AG08395 (cell line): ENCODE measurements at regions not wholly inside any gene's neighbourhood (a gene's known extent, or its start where the extent isn't known, plus 50 kb on each side); places are given as distances from the start of the nearest gene placed in this dataset.
"Not testable (repeated sequence)": the region's sequence is repeated elsewhere in the genome, so short reads cannot be mapped to it uniquely, and the experiment has no call there.

Source experiments
- DNase-seq: peaks from one replicate; pipeline ENCODE4 v3.0.0; 2012; ENCODE audit warnings: mixed read lengths, low spot score

GRCh38 chr7:131935180-131935579, 378.8 kb upstream of the PODXL start:
- no peak for DNase-seq

DNA sequence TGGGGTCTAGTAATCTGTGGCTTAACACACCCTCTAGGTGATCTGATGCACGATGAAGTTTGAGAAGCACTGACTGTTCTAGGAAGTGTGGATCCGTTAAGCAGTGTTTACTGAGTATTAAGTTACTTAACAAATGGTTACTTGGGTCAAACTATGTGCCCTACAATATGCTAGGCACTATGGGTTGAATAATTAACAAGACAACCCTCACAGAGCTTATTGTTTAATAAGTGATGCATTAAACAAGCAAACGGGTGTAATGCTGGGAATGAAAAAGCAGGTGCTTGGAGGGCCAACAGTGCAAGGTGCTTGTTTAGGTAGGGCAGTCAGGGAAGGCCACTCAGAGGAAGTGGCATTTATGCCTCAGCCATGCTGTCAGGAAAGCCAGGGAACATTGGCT, 378.0 kb upstream of the PODXL start:
- DNase-seq = no peak

DNA sequence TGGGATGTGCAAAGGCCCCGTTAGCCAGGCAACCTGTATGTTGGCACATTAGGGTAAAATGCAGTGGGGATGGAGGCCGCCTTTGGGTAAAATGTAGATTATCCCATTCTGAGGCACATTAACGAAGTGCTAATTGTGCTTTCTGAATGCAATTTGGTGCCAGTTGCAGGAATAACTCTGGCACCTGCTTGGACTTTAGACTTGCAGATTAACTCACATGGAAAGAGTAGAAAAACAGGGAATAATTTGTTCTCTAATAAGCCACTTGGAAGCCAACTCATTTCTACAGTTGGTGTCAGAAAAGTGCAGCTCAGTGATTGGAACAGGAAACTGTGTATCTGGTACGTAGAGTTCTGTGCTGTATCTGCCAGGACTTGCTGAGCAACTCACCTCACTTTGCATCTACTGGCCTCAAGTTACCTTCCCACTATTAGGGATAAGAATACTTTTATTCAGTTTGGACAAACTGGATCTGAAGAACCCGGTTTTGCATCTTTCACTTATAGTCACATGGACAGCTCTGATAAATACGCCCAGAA, 377.4 kb upstream of the PODXL start:
- no peak for DNase-seq

GRCh38 chr7:131933219-131933618, 376.8 kb upstream of the PODXL start:
- DNase-seq = not testable (repeated sequence)

GRCh38 chr7:131932271-131932670, 375.8 kb upstream of the PODXL start:
- DNase-seq = no peak

DNA sequence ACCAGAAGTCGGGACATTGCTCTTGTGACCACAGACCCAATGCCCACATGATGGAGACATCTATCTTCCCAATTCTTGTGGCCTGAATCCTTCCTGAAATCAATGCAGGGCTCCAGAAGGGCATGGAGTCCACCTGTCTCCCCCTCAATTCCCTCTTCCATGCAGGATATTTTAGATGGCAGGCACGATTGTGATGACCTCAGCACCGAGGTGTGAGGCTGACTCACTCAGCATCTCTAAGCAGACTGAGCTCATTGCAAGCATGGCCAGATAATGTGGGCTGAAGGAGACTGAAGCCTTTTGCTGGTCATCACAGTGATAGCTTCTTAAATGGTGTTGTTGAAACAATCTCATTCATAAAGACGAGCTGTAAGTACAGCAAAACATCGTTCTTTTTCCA, 374.9 kb upstream of the PODXL start:
- DNase-seq = peak; percentile 34

GRCh38 chr7:131929632-131930031, 373.2 kb upstream of the PODXL start:
- no peak for DNase-seq

- no peak for DNase-seq
Measured at GRCh38 chr7:131927770-131928423, 371.5 kb upstream of the PODXL start.

DNA sequence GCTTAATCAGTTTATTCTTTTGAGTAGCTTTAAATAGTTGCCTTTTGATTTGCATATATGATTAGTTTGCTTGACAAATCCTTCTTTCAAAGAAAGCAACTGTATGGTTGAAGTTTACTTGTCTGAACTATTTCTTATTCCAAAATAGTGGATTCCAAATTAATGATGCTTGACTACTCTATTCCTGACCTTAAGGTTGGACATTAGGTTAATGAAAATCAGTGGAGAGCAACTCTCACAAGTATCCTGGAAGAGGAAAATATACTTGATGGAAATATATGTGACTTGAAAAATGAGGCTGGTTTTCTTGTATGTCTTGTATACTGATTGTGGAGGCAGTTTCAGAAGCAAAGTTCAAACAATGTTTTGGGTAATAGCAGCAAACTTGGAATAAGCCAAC, 369.2 kb upstream of the PODXL start:
- DNase-seq = no peak

- DNase-seq = no peak
Measured at GRCh38 chr7:131924857-131925256, 368.4 kb upstream of the PODXL start.

DNA sequence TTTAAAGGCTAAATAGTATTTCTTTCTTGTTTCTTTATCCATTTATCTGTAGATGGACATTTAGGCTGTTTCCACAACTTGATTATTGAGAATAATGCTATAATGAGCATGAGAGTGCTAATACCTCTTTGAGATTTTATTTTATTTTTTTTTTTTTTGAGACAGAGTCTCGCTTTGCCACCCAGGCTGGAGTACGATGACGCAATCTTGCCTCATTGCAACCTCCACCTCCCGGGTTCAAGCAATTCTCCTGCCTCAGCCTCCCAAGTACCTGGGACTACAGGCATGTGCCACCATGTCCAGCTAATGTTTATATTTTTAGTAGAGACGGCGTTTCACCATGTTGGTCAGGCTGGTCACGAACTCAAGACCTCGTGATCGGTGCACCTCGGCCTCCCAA, 366.5 kb upstream of the PODXL start:
- not testable (repeated sequence) for DNase-seq

DNA sequence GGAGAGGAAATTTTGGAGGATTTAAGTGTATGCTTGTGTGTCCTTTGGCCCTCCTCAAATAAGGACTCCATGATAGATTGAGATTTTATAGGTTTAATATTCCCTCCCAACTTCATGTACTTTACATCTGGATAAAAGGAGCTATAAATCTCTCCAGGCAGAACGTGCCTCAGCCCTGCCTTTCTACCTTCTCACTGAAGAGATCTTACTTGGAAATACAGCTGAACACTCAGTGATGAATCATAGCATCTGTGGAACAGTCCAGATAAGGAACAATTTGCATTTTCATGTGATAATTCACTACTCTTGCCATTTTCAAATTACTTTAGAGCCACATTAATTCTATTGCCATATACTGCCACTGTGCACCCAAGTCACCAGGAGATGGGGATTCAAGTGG, 364.6 kb upstream of the PODXL start:
- DNase-seq = peak; percentile 38

GRCh38 chr7:131919920-131920709, 363.7 kb upstream of the PODXL start:
- DNase-seq = no peak

DNA sequence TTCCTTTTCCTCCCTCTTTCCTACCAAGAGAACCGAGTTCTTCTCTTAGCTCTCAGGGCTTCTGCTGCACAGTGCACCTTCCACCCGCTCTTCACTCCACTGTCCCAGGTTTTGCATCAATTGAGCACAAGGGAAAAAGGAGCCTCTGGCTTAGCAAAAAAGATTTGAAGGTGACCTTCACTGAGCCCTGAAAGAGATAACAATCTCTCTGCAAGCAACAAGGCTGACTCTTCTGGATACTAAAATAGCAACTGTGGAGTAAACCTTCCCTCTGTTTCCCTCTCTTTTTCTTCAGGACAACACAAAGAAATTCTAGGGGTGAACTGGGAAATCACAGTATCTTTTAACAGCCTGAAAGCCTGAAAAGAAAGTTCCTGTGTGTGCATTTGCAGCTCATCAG, 354.7 kb upstream of the PODXL start:
- DNase-seq = no peak

DNA sequence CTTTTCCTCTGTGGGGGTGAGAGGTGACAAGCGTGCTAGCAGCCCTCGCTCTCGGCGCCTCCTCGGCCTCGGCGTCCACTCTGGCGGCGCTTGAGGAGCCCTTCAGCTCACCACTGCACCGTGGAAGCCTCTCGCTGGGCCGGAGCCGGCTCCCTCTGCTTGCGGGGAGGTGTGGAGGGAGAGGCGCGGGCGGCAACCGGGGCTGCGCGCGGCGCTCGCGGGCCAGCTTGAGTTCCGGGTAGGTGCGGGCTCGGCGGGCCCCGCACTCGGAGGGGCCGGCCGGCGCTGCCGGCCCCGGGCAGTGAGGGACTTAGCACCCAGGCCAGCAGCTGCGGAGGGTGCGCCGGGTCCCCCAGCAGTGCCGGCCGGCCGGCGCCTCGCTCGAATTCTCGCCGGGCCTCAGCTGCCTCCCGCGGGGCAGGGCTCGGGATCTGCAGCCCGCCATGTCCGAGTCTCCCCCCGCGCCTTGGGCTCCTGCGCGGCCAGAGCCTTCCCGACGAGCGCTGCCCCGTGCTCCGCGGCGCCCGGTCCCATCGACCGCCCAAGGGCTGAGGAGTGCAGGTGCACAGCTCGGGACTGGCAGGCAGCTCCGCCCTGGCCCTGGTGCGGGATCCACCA, 352.8 kb upstream of the PODXL start:
- DNase-seq = no peak

DNA sequence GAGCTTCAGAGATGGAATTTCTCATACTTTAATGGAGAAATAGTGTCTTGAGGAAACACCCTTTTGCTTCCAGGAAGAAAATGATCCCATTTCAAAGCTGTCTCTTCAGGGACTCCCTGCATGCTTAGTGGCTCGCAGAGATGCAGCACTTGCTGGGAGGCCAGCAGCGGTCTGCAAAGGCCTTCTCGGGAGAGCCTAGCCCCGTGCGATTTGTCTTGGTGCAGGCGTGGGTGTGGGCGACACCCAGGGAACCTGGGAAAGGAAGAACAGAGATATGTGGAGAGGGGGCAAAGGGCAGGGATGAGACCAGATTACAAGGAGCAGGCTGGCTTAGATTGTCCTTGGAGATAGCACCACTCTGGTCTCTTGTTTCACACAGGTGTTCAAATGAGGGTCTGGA, 352.3 kb upstream of the PODXL start:
- no peak for DNase-seq

DNA sequence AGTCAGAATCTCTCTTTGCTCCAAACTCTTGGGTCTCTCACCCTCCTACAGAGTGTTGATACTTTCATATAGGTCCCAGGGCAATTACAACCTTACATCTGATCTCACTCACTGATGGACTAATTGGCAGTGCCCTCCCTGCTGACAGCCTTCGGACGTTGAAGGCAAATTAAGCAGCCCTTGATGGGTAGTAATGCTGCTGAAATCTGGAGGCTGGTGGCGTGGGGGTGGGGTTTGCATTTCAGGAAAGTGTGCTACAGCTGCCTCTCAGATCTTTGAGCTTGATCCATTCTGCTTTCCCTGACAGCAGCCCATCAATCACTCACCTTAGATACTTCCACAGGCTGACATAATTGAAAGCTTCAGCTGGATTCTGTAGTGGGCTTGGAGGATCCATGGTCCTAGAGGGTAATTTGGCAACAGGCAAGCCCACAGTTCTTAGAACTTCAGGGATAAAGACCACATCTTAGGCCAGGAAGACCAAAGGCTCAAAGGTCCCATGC, 349.1 kb upstream of the PODXL start:
- no peak for DNase-seq

GRCh38 chr7:131904760-131905327, 348.4 kb upstream of the PODXL start:
- no peak for DNase-seq

DNA sequence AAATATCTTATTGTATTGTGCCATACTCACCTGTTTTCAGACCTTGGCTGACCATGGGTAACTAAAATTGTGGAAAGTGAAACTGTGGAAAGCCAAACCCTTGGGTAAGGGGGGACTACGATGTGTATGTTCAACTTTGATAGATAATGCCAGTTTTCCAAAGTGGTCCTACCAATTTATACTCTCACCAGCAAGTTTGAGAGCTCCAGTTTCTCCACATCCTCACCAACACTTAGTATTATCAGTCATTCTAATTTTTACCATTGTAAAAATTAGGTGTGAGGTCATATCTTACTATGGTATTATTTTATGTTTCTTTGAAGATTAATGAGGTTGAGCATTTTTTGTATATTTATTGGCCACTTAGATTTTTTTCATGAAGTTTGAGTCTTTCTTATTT, 346.9 kb upstream of the PODXL start:
- no peak for DNase-seq

- no peak for DNase-seq
Measured at GRCh38 chr7:131900785-131901287, 344.4 kb upstream of the PODXL start.

GRCh38 chr7:131899271-131900030, 343.0 kb upstream of the PODXL start:
- DNase-seq = no peak

DNA sequence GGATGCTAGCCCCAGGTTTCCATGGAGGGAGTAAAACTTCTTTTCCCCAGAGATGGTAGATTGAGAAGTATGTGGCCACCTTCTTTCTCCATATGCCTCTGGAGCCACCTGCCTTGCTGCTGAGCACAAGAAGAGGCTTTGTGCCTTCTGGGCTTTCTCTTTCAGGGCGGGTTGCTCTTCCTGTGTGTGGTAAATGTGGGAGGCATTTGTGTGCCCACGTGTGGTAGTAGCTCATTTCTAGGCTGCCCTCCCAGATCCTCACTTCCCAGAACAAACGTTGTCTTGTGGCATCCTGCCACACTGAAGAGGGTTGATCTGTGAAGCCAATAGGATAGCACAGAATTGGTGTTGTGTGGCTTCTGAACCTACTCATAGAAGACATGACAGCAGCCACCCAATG, 342.0 kb upstream of the PODXL start:
- peak; percentile 29 for DNase-seq
